KOPT-K1 (cell line): ENCODE measurements at regions not wholly inside any gene's neighbourhood (a gene's known extent, or its start where the extent isn't known, plus 50 kb on each side); places are given as distances from the start of the nearest gene placed in this dataset.
"Not testable (repeated sequence)": the region's sequence is repeated elsewhere in the genome, so short reads cannot be mapped to it uniquely, and the experiment has no call there.

Source experiments
- H3K27ac ChIP-seq: fragments of 200-600 bp; sonication (generic); 2 replicates; pipeline ENCODE4 v1.5.1; 2016; ENCODE audit warnings: antibody characterized with exemption, mild to moderate bottlenecking, low read depth, low read length; ENCODE audit not compliant: poor library complexity, severe bottlenecking
- H3K36me3 ChIP-seq: fragments of 200-600 bp; sonication (generic); 2 replicates; pipeline ENCODE4 v1.5.1; 2017; ENCODE audit warnings: antibody characterized with exemption, mild to moderate bottlenecking, low read length, moderate library complexity; ENCODE audit not compliant: insufficient read depth
- H3K9me3 ChIP-seq: fragments of 200-600 bp; sonication (generic); 2 replicates; pipeline ENCODE4 v1.5.1; 2017; ENCODE audit warnings: antibody characterized with exemption, low read length, mild to moderate bottlenecking; ENCODE audit not compliant: insufficient read depth, poor library complexity, severe bottlenecking

GRCh38 chr3:27639271-27639670 is 82.9 kb downstream of the EOMES start:
- Histone ChIP-seq H3K27ac (peak overlapping the region; percentile 36), H3K36me3 (no peaks in the 10 kb centered on the region), H3K9me3 (no peaks in the 10 kb centered on the region)

- H3K9me3 ChIP-seq: no peaks in the 10 kb centered on the region
- no peaks in the 10 kb centered on the region for H3K36me3 ChIP-seq
- H3K27ac ChIP-seq: no peak overlapping the region
Measured at GRCh38 chr3:27638594-27638993, 83.5 kb downstream of the EOMES start.

DNA sequence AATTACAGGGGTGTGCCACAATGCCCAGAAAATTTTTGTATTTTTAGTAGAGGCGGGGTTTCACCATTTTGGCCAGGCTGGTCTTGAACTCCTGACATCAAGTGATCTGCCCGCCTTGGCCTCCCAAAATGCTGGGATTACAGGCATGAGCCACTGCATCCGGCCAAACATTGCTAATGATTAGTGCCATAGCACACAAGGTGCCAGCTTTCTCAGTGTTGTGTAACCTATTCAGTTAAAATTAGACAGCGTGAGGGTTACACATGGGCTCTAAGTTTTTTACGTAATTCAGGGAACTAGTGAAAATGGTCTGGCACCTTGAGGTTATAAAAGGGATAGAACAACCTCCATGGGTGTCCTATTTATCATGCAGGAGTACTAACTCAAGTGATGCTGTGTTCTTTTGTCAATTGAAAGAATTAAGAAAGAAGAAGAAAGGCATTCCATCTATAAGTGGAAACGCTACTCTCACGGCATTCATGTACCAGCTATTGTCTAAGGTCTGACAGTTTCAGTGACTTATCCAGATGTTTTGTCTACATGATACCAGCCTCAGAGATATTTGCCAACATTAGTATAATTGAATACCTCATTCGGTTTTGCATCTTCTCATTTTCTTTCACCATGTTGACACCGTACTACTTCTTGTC is 84.7 kb downstream of the EOMES start:
- H3K36me3 ChIP-seq: no peaks in the 10 kb centered on the region
- no peaks in the 10 kb centered on the region for H3K9me3 ChIP-seq
- H3K27ac ChIP-seq: no peak overlapping the region

- H3K36me3 ChIP-seq, H3K27ac ChIP-seq, H3K9me3 ChIP-seq: not testable (repeated sequence)
Measured at GRCh38 chr3:27635006-27635405, 87.1 kb downstream of the EOMES start.

DNA sequence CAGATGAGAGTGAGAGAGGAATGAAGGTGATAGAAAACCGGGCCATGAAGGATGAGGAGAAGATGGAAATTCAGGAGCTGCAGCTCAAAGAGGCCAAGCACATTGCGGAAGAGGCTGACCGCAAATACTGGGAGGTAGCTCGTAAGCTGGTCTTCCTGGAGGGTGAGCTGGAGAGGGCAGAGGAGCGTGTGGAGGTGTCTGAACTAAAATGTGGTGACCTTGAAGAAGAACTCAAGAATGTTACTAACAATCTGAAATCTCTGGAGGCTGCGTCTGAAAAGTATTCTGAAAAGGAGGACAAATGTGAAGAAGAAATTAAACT is 88.9 kb downstream of the EOMES start:
- Histone ChIP-seq H3K9me3 (no peaks in the 10 kb centered on the region), H3K27ac (peak overlapping the region; percentile 86), H3K36me3 (no peaks in the 10 kb centered on the region)

- Histone ChIP-seq H3K9me3 (no peaks in the 10 kb centered on the region), H3K27ac (peak overlapping the region; percentile 86), H3K36me3 (no peaks in the 10 kb centered on the region)
Measured at GRCh38 chr3:27632431-27633223, 89.5 kb downstream of the EOMES start.

- Histone ChIP-seq H3K9me3 (no peaks in the 10 kb centered on the region), H3K36me3 (no peaks in the 10 kb centered on the region), H3K27ac (no peak overlapping the region)
Measured at GRCh38 chr3:27630885-27631284, 91.2 kb downstream of the EOMES start.

DNA sequence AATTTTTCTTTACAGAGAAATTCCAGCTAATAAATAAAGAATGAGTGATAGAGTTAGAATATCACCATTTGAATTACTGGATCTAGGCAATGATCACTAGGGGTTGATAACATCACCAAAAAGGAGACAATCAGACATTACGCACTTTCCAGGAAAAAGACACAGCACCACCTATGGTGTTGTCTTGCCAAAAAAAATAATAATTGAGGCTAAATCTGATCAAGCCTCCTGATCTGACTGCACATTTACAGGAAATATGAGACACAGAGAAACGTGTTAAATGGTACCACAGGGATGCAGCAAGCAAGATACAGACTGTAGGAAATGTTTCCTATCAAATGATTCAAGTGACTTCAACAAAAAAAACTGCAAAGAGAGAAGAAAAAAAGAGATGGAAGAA is 92.8 kb downstream of the EOMES start:
- no peaks in the 10 kb centered on the region for H3K9me3 ChIP-seq
- no peak overlapping the region for H3K27ac ChIP-seq

GRCh38 chr3:27628026-27628750 is 93.9 kb downstream of the EOMES start:
- Histone ChIP-seq H3K9me3 (no peaks in the 10 kb centered on the region), H3K27ac (no peak overlapping the region), H3K36me3 (no peaks in the 10 kb centered on the region)

More for the DNA sequence above, 92.8 kb downstream of the EOMES start:
- no peaks in the 10 kb centered on the region for H3K36me3 ChIP-seq

GRCh38 chr3:27626596-27627118 is 95.5 kb downstream of the EOMES start:
- Histone ChIP-seq H3K27ac (no peak overlapping the region), H3K9me3 (no peaks in the 10 kb centered on the region)

GRCh38 chr3:27625864-27626263 is 96.3 kb downstream of the EOMES start:
- Histone ChIP-seq H3K9me3 (peaks cover 3% of the 10 kb centered on the region), H3K36me3 (no peaks in the 10 kb centered on the region), H3K27ac (no peak overlapping the region)

More at GRCh38 chr3:27626596-27627118, 95.5 kb downstream of the EOMES start:
- H3K36me3 ChIP-seq: no peaks in the 10 kb centered on the region

DNA sequence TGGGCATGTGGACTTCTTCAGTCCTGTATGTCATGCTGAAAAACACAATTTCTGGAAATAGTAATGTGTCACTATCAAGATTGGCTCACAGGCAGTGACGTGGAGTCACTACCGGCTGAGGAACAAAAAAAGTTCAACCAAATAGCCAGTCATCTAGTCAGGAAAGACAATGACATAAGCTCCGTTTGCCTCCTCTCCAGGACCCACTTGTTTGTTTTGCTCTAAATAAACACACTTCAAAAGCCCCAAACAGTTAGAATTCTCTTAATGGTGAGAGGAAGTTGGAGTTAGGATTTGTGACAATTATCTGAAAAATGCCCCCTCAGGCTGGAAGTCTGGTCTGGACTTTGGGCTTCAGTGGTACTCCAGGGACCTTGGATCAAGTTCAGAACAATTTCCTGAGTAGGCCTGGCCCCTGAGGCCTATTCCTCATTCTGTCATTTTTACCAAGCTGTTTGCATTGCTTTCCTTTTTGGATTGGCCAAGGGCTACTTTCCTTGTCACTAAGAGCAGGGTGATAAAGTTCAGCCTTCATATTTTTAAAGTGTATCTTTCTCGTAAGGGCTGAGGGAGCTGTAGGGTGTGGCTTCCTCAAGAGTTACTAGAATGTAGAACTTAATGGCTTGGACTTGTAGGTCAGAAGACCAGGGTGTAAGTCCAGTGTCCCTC is 98.9 kb downstream of the EOMES start:
- Histone ChIP-seq H3K9me3 (peaks cover 3% of the 10 kb centered on the region), H3K36me3 (no peaks in the 10 kb centered on the region), H3K27ac (no peak overlapping the region)

GRCh38 chr3:27617552-27617951 is 104.6 kb downstream of the EOMES start:
- no peaks in the 10 kb centered on the region for H3K36me3 ChIP-seq
- H3K9me3 ChIP-seq: peaks cover 25% of the 10 kb centered on the region
- H3K27ac ChIP-seq: no peak overlapping the region

DNA sequence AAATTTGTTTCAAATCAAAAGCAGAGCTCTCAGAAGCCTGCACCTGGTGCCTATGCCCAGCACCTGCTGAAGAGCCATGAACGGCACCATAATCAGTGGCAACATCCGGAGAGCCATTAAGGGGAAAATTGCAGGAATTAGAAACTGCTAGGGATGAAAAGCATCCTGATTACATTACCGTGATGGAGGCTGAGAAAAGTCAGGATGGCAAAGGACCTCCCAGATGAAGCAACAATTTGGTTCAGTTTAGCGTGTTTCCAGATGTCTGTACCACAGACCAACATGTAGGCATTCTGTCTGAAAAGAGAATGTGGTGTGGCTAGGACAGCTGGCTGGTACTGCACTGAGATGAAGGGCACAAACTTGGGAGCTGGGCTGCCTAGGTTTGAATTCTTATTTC is 106.1 kb downstream of the EOMES start:
- peaks cover 22% of the 10 kb centered on the region for H3K9me3 ChIP-seq
- H3K27ac ChIP-seq: no peak overlapping the region
- no peaks in the 10 kb centered on the region for H3K36me3 ChIP-seq

GRCh38 chr3:27615555-27615954 is 106.6 kb downstream of the EOMES start:
- Histone ChIP-seq H3K27ac (no peak overlapping the region), H3K36me3 (no peaks in the 10 kb centered on the region), H3K9me3 (peaks cover 22% of the 10 kb centered on the region)
